NB4 (cell line): ENCODE measurements at regions not wholly inside any gene's neighbourhood (a gene's known extent, or its start where the extent isn't known, plus 50 kb on each side); places are given as distances from the start of the nearest gene placed in this dataset.

ENCODE experiments used
- DNase-seq: peaks from one replicate; pipeline ENCODE4 v3.0.0; 2010; ENCODE audit warnings: low read depth
- H3K4me3 ChIP-seq: one replicate; pipeline ENCODE4 v1.5.1; 2011; ENCODE audit warnings: mild to moderate bottlenecking, low read depth, low read length, moderate library complexity
- CTCF ChIP-seq: IDR thresholded peaks from one replicate; pipeline ENCODE4 v1.5.1; 2012; ENCODE audit warnings: low read depth, low read length
- MYC ChIP-seq: IDR thresholded peaks from 2 replicates; pipeline ENCODE4 v1.6.1; 2011; ENCODE audit warnings: low read depth, low read length
- POLR2A ChIP-seq: IDR thresholded peaks from 2 replicates; pipeline ENCODE4 v1.6.1; 2011; ENCODE audit warnings: mild to moderate bottlenecking; ENCODE audit not compliant: insufficient read length; ENCODE audit errors: extremely low read depth
- TF ChIP-seq, protein P1 (sequence below): IDR thresholded peaks from 2 replicates; pipeline ENCODE4 v1.6.1; 2011; ENCODE audit warnings: low read depth, low read length

- no peak for DNase-seq
- TF ChIP-seq MYC (no peak), POLR2A (no peak)
- H3K4me3 ChIP-seq, result no peak overlapping the region
These were observed 123.6 kb upstream of the NR3C2 start for GRCh38 chr4:148565801-148566200.

- no peak for DNase-seq
- no peak overlapping the region for H3K4me3 ChIP-seq
- no peak for TF ChIP-seq POLR2A
- no peak for TF ChIP-seq CTCF
- TF ChIP-seq, protein P1, sequence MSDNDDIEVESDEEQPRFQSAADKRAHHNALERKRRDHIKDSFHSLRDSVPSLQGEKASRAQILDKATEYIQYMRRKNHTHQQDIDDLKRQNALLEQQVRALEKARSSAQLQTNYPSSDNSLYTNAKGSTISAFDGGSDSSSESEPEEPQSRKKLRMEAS, result no peak
- TF ChIP-seq MYC, result no peak
These were observed 121.5 kb upstream of the NR3C2 start for GRCh38 chr4:148563684-148564083.

- TF ChIP-seq CTCF, result no peak
- no peak for TF ChIP-seq MYC
- no peak for DNase-seq
- H3K4me3 ChIP-seq, result no peak overlapping the region
These were observed 119.3 kb upstream of the NR3C2 start for GRCh38 chr4:148561467-148561866.

- DNase-seq, result no peak
- TF ChIP-seq MYC, result no peak
- TF ChIP-seq CTCF, result no peak
- TF ChIP-seq POLR2A, result no peak
- TF ChIP-seq, protein P1, result no peak
- H3K4me3 ChIP-seq, result no peak overlapping the region
These were observed 115.6 kb upstream of the NR3C2 start for GRCh38 chr4:148557793-148558192.

- TF ChIP-seq, protein P1, result no peak
- TF ChIP-seq MYC (no peak), CTCF (no peak), POLR2A (no peak)
- H3K4me3 ChIP-seq, result no peak overlapping the region
- DNase-seq, result no peak
These were observed 108.6 kb upstream of the NR3C2 start for GRCh38 chr4:148550788-148551187.

- TF ChIP-seq POLR2A (no peak), MYC (no peak), CTCF (no peak)
- TF ChIP-seq, protein P1, result no peak
- DNase-seq, result no peak
- H3K4me3 ChIP-seq, result no peak overlapping the region
These were observed 100.9 kb upstream of the NR3C2 start for GRCh38 chr4:148542922-148543623.
